HCT116 (cell line): ENCODE measurements at regions not wholly inside any gene's neighbourhood (a gene's known extent, or its start where the extent isn't known, plus 50 kb on each side); places are given as distances from the start of the nearest gene placed in this dataset.

Experiments used
- ATAC-seq: fragments of 200-7000 bp; cut with Tn5 transposase; 2 replicates; pipeline ENCODE4 v1.9.1; 2020; ENCODE audit warnings: mild to moderate bottlenecking, moderate library complexity
- BruUV-seq: library from RNA; stranded (reverse); fragments of 400-500 nt; replicated peaks from 2 replicates; lab custom pipeline; 2021; lab: Mats Ljungman, UMichigan
- CTCF ChIA-PET: fragments of 300-600 bp; sonication (Branson Sonifier 250); formaldehyde crosslinking; loops from one replicate; lab custom pipeline; 2021; ENCODE audit warnings: antibody characterized with exemption; lab: Charles Lee
- POLR2A ChIA-PET: fragments of 300-600, 350-600 bp; sonication (Branson Sonifier 250); formaldehyde crosslinking; loops from one replicate; lab custom pipeline; 2021; ENCODE audit warnings: antibody characterized with exemption; lab: Charles Lee
- RAD21 ChIA-PET, 2 experiments: fragments of 300-600 bp; sonication (Branson Sonifier 250); formaldehyde crosslinking; loops; one replicate each; lab custom pipeline; 2023; ENCODE audit warnings: low total read pairs in 2 of 2; ENCODE audit not compliant: uncharacterized antibody in 2 of 2, unreplicated experiment in 2 of 2, low non-redundant PET in 1 of 2; lab: Charles Lee
- DNase-seq: peaks from one replicate; pipeline ENCODE4 v3.0.0-alpha.2; 2010; ENCODE audit warnings: low read depth, low spot score
- H2AFZ ChIP-seq: fragments of 200-600 bp; shearing (Covaris generic), sonication (generic); 2 replicates; pipeline ENCODE4 v1.6.1; 2017; ENCODE audit warnings: low read depth, mixed run types, mixed read lengths, antibody characterized with exemption, low read length; ENCODE audit not compliant: poor library complexity, severe bottlenecking
- H3K27ac ChIP-seq: 2 replicates; pipeline ENCODE4 v1.5.1; 2012; ENCODE audit warnings: low read depth, low read length
- H3K27me3 ChIP-seq: fragments of 200-600 bp; sonication (generic); 2 replicates; pipeline ENCODE4 v1.6.1; 2016; ENCODE audit warnings: mixed run types, low read length, mixed read lengths; ENCODE audit not compliant: insufficient read depth
- H3K36me3 ChIP-seq, 2 experiments: fragments of 200-500 bp in 1 of 2; fragments of 200-600 bp in 1 of 2; sonication (Bioruptor generic) in 1 of 2; sonication (generic) in 1 of 2; 2 replicates each; pipeline versions ENCODE4 v1.5.1 to v1.6.1; 2014 to 2016; ENCODE audit warnings: low read length in 2 of 2, inconsistent platforms in 1 of 2, mixed read lengths in 1 of 2, mixed run types in 1 of 2; ENCODE audit not compliant: insufficient read depth in 2 of 2, control insufficient read depth in 1 of 2
- H3K4me1 ChIP-seq, 2 experiments: fragments of 200-600 bp in 1 of 2; sonication (generic) in 1 of 2; 2 replicates each; pipeline versions ENCODE4 v1.5.1 to v1.6.1; 2012 to 2017; ENCODE audit warnings: low read length in 2 of 2, inconsistent platforms in 1 of 2, mild to moderate bottlenecking in 1 of 2, mixed read lengths in 1 of 2, mixed run types in 1 of 2, moderate library complexity in 1 of 2; ENCODE audit not compliant: insufficient read depth in 2 of 2, control insufficient read depth in 1 of 2
- H3K4me2 ChIP-seq: fragments of 200-600 bp; sonication (generic); 2 replicates; pipeline ENCODE4 v1.6.1; 2017; ENCODE audit warnings: mixed run types, low read length, mixed read lengths
- H3K4me3 ChIP-seq, 2 experiments: fragments of 200-600 bp in 1 of 2; sonication (generic) in 1 of 2; replicated peaks in 1 of 2; 2 replicates each; pipeline ENCODE4 v1.5.1; 2011 to 2016; ENCODE audit warnings: low read length in 2 of 2, control low read depth in 1 of 2, low read depth in 1 of 2, mild to moderate bottlenecking in 1 of 2, mixed read lengths in 1 of 2, mixed run types in 1 of 2
- H3K79me2 ChIP-seq: fragments of 200-600 bp; sonication (generic); 2 replicates; pipeline ENCODE4 v1.6.1; 2017; ENCODE audit warnings: mild to moderate bottlenecking, mixed run types, low read length, moderate library complexity, mixed read lengths; ENCODE audit not compliant: insufficient read depth
- H3K9ac ChIP-seq: fragments of 200-600 bp; sonication (generic); 2 replicates; pipeline ENCODE4 v1.6.1; 2016; ENCODE audit warnings: low read length, mixed read lengths
- H3K9me2 ChIP-seq: fragments of 200-600 bp; sonication (generic), shearing (Covaris generic); 2 replicates; pipeline ENCODE4 v1.6.1; 2017; ENCODE audit warnings: mixed run types, mild to moderate bottlenecking, moderate library complexity; ENCODE audit not compliant: insufficient read depth
- H3K9me3 ChIP-seq, 2 experiments: fragments of 200-500 bp in 1 of 2; fragments of 200-600 bp in 1 of 2; sonication (Bioruptor generic) in 1 of 2; sonication (generic) in 1 of 2; 2 replicates each; pipeline ENCODE4 v1.6.1; 2014 to 2017; ENCODE audit warnings: low read length in 2 of 2, mixed read lengths in 2 of 2, inconsistent platforms in 1 of 2, low read depth in 1 of 2, mild to moderate bottlenecking in 1 of 2, mixed run types in 1 of 2, moderate library complexity in 1 of 2; ENCODE audit not compliant: control insufficient read depth in 1 of 2, insufficient read depth in 1 of 2
- H4K20me1 ChIP-seq: fragments of 200-600 bp; sonication (generic), shearing (Covaris generic); 2 replicates; pipeline ENCODE4 v1.6.1; 2017; ENCODE audit warnings: mixed run types, mild to moderate bottlenecking, moderate library complexity; ENCODE audit not compliant: insufficient read depth
- CEBPB ChIP-seq: IDR thresholded peaks from 2 replicates; pipeline ENCODE4 v1.6.1; 2012; ENCODE audit warnings: low read depth
- EGR1 ChIP-seq: IDR thresholded peaks from 2 replicates; pipeline ENCODE4 v1.6.1; 2012; ENCODE audit warnings: low read depth
- EZH2phosphoT487 ChIP-seq: fragments of 200-600 bp; IDR thresholded peaks from 2 replicates; pipeline ENCODE4 v1.6.1; 2018; ENCODE audit warnings: antibody characterized with exemption, borderline replicate concordance
- FOSL1 ChIP-seq: IDR thresholded peaks from 2 replicates; pipeline ENCODE4 v1.6.1; 2012; ENCODE audit warnings: low read depth
- JUND ChIP-seq: IDR thresholded peaks from 2 replicates; pipeline ENCODE4 v1.6.1; 2012
- MAX ChIP-seq: IDR thresholded peaks from 2 replicates; pipeline ENCODE4 v1.6.1; 2012
- POLR2A ChIP-seq: IDR thresholded peaks from 2 replicates; pipeline ENCODE4 v1.7.0; 2011; ENCODE audit warnings: borderline replicate concordance; ENCODE audit not compliant: insufficient read depth, insufficient read length; ENCODE audit errors: extremely low read depth
- ZNF274 ChIP-seq: fragments of 200-500 bp; sonication (Bioruptor generic); IDR thresholded peaks from 2 replicates; pipeline ENCODE4 v1.6.1; 2014; ENCODE audit warnings: mild to moderate bottlenecking, low read depth, low read length, inconsistent platforms
- intact Hi-C: fragments of 100-400 bp; cut with micrococcal nuclease; formaldehyde crosslinking; loops from 2 replicates; pipeline ENCODE4 v1.10.0; 2022

GRCh38 chr3:66144568-66145407, 76.0 kb upstream of the SLC25A26 start:
- Histone ChIP-seq H3K4me2 (0 out of 2 replicates have a peak overlapping the region, but pooled peaks have one; percentile 10), H3K9ac (no peak overlapping the region), H3K9me3 (no peaks in the 10 kb centered on the region), H3K27ac (no peak overlapping the region), H3K79me2 (no peaks in the 10 kb centered on the region), H2AFZ (no peak overlapping the region), H3K4me3 (no peak overlapping the region), H3K4me1 (peaks cover 6 to 9% of the 10 kb centered on the region in 2 experiments; a peak in 1 of 4 replicates), H4K20me1 (no peaks in the 10 kb centered on the region), H3K27me3 (no peaks in the 10 kb centered on the region), H3K36me3 (no peaks in the 10 kb centered on the region), H3K9me2 (no peaks in the 10 kb centered on the region)
- ATAC-seq (0 out of 2 replicates have a peak, but pooled peaks have one; percentile 55), DNase-seq (no peak)
- intact Hi-C loops = no loop called here
- no TSS peak for BruUV-seq
- ChIA-PET RAD21 (no interaction called here), CTCF (no interaction called here), POLR2A (no interaction called here)
- 0 out of 2 replicates have a peak, but pooled peaks have one; percentile 8 for TF ChIP-seq JUND
- TF ChIP-seq ZNF274 = no peak
- TF ChIP-seq FOSL1 = peak; percentile 44; the same call in 1 of the 2 replicates
- TF ChIP-seq MAX = 0 out of 2 replicates have a peak, but pooled peaks have one; percentile 22

DNA sequence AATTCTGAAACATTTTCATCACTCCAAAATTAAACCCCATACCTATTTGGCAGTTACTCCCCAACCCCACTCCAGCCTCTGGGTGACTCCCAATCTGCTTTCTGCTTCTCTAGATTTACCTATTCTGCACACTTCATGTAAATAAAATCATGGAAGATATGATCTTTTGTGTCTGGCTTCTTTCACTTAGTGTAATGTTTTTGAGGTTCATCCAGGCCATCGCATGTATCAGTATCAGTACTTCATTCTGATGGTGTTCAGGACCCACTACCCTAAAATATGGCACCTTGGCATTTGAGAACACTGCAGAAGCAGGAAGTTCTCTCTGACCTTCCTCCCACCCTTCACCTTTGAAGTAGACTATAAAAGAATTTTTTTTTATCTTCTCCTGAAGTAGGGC, 78.7 kb upstream of the SLC25A26 start:
- Histone ChIP-seq H3K4me1 (peaks cover 6 to 12% of the 10 kb centered on the region in 2 experiments; a peak in 1 of 4 replicates), H2AFZ (no peak overlapping the region), H3K79me2 (no peaks in the 10 kb centered on the region), H4K20me1 (no peaks in the 10 kb centered on the region), H3K4me3 (no peak overlapping the region), H3K27ac (no peak overlapping the region), H3K9me3 (no peaks in the 10 kb centered on the region), H3K4me2 (no peak overlapping the region), H3K27me3 (no peaks in the 10 kb centered on the region), H3K9me2 (no peaks in the 10 kb centered on the region), H3K9ac (no peak overlapping the region)
- ATAC-seq (no peak), DNase-seq (no peak)
- no TSS peak for BruUV-seq
- ChIA-PET CTCF (no interaction called here), POLR2A (interaction anchor here (0.6 kb wide), 1 partner anchor 172 kb away, joined by 4 read pairs; no protein-coding TSS in a partner anchor)
- intact Hi-C loops = no loop called here
- TF ChIP-seq EGR1 (no peak), POLR2A (no peak), EZH2phosphoT487 (no peak), CEBPB (no peak)
- TF ChIP-seq, all 23 proteins: peak for 0
- RAD21 ChIA-PET = no interaction called here
- no peaks in the 10 kb centered on the region for H3K36me3 ChIP-seq
